GM21528 (cell line): ENCODE measurements at regions not wholly inside any gene's neighbourhood (a gene's known extent, or its start where the extent isn't known, plus 50 kb on each side); places are given as distances from the start of the nearest gene placed in this dataset.

Source experiments
- ATAC-seq: cut with Tn5 transposase; IDR thresholded peaks from one replicate; pipeline ENCODE4 v1.9.1; 2021; ENCODE audit warnings: mild to moderate bottlenecking, moderate library complexity; ENCODE audit not compliant: unreplicated experiment, low FRiP score

DNA sequence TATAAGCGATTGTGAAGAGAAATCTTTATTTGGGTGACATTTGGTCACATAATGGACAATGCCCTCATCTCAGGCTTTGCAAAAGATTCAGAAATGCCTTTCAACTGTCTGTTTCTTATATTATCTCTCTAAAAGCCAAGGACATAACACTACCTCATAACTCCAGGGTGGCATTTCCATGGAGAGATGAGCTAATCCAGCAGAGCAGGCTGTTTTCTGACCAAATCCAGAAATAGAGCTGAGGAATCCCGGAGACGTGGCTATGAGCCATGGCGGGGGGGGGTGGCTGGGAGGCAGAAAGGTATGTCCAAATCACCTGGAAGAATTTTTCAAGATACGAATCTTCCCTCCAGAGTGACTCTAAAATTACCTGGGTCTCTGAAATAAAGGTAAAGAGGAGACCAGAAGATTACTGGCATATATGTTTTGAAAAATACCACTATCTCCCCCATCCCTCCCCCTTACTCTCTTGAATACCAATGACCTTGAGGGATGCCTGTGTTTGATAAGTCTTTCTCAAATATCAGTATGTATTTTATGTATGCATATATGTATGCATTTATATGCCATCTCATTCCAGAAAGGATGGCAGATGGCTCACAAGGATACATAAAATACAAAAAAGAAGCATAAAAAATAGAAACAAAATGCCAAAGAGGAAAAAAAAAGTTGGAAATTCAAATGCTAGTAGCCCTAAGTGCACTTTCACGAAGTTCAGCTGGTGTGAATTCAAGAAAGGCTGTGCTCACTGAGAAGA lies 296.0 kb upstream of the MGAT5 start:
- ATAC-seq, result no peak

DNA sequence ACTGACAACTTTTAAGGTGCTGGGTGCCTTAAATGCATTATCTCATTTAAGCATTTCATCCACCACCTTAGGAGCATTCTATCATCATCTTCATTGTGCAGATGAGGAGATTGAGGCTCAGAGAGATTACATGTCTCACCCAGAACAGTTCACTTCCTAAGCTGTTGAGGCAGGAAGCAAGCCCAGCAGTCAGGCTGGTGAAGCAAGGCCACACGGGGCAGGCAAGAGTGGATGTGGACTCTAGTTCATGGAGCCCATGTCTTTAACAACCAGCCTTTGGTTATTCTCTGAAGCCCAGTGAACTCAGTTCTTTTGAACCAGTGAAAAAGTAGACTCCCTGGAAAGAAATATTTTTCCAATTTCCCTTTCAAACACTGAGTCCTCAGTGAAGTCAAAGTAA lies 294.8 kb upstream of the MGAT5 start:
- no peak for ATAC-seq

DNA sequence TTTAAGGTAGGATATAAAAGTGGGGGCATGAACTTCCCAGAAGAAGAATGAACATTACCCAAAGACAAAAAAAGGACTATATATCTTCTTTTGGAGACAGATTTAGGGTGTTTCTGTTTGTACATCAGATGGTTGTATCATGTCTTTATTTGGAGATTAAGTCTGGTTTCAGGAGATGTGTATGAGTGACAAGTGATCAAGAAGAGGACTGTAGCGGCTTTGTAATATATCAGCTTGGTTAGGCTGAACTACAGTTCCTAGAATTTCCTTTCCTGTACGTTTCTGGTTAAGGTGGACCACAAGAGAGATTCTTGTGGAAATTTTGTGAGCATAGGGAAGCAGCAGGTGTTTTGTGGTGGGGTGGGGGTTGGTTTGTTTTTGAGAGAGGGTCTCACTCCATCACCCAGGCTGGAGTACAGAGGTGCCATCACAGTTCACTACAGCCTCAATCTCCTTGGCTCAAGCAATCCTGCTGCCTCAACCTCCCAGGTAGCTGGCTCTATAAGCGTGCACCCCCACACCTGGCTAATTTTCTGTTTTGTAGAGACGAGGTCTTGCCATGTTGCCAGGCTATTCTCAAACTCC lies 287.1 kb upstream of the MGAT5 start:
- ATAC-seq, result no peak

DNA sequence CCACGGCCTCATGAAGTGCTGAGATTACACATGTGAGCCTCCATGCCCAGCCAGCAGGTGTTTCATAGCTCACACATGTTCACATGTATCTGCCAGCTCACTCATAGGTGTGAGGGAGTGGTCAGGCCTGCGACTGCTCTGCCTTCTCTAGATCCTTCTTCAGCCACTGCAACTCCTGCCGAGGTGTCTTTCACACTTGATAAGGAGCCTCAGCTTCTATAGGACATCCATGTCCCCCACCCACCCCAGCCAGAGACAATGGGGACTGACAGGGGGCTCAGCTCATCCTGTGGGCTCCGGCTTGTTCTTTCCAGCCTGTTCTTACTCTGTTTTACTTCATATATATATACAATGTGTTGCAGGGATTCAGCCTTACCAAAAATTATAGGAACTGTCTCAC lies 286.5 kb upstream of the MGAT5 start:
- ATAC-seq, result no peak

DNA sequence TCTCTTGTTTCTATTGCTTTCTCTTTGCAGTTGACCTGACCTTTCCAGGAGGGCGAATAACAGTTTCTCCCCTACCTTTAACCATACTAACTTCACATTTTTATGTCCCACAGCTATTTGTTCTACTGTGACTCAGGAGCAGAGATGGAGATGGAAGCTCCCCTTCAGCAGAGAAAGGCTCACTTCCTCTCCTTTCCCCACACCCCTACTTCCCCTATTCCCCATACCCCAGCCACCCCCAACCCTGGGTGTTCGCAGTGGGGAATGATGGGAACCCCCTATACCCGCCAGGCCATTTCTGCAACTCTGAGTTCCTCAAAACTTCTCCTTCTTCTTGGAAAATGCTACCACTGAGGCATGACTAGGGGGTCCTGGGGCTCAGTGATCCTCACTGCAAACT lies 285.4 kb upstream of the MGAT5 start:
- no peak for ATAC-seq

DNA sequence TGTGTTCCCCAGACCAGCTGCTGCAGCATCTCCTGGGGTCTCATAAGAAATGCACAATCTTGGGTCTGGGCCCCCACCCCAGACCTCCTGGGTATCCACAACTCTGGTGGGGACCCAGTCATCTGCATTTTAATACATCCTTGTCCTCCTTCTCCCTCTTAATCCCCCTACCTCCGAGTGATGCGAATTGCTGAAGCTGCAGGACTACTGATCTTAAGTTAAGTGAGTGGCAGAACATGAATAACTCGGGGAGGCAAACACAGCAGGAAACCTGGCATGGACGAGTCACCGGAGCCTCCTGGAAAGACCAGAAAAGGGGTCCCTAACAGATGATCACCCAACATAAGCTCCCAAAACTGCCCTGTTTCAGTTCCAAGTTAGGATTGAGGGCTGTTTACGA lies 283.2 kb upstream of the MGAT5 start:
- ATAC-seq, result no peak

DNA sequence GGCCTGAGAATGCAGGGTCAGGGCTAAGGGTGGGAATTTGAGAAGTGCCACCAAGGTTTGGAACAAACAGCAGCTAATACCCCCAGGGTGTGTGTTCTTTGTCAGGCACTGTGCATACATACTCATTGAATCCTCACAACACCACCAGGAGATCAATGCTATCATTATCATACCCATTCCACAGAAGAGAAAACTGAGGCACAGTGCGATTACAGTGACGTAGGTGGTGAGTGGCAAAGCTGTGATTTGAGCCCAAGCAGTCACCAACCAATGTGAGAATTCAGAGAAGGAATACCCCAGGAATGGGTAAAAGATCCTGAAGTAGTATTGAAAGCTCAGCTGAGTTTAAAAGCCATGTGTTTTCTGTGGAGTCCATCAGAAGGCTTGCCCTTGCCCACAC lies 281.6 kb upstream of the MGAT5 start:
- no peak for ATAC-seq

DNA sequence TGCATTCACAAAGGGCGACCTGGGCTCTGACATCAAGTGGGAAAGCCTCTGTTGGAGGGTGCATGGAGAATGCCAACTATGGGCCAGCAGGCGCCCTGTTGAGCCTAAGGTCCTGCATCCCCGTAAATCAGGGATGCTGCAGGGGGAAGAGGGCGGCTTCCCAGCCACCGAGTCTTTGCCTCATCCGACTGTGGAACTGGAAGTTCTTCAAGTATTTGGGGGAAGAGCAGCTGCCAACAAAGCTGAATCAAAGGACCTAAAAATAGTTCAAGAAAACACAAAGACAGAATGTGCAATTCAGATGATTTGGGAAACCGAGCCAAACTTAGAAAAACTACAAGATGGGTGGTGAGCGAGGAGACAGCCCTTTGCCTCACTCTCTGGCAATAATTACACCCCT lies 281.1 kb upstream of the MGAT5 start:
- ATAC-seq, result no peak

DNA sequence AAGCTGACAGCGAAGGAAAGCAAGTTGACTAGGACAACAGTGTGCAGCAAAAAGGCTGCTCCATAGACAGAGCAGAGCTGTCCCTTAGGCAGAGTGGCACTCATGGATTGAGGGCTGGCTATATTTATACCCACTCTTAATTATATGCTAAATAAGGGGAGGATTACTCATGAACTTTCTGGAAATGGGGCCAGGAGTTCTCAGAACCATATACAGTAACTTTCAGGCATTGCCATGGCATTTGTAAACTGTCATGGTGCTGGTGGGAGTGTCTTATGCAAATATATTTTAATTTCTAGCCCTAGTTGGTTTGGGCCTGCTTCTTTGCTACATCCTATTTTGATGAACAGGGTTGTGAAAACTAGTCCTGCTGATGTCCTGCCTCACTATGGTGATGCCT lies 279.5 kb upstream of the MGAT5 start:
- no peak for ATAC-seq

DNA sequence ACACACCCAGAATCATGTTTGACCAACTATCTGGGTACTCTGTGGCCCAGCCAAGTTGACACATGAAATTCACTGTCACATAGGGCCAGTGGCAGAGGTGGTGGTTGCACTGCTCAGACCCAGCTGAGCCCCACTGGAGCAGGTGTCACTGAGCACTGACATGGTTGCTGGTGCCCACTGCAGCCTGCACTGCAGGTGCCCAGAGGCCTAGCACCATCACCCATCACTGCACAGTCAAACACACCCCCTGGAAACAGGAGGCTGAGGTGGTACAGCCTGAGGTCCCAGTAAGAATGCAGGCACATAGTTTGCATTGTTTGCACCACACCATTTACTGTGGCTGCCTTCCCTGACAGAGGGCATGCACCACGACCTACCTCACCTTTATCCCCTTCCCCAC lies 278.7 kb upstream of the MGAT5 start:
- ATAC-seq, result no peak

DNA sequence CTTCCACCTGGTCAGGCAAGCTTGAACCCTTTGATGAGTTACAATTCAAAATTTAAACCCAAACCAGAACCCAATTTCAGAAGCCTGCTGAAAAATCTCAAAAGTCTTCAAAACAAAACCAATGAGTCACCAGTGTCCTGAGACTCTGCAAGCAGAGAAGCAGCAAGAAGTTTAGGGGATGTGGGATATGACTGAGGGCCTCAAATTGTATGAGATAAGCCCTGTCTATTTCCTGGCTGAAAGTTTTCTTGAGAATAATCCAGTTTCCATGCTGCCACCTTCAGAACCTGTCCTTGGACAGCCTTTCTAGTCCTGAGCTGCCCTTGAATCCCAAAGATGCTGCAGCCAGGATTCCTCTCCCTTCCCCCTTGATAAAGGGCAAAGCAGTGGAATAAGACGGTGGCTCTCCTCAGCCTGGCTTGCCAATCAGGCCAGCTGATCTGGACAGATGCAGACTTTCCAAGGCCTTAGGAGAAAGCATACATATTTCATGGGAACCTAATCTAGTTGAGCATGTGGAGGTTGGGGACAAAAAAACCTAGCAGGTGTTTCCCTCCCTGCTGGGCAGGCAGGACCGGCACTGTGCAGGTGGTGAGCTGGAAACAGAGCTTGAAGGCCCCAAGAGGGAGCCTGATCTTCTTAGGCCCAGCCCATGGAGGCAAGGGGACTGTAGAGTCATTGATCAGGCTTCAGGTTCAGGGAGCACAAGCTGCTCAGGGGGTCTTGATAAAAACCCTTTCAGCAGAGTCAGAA lies 278.0 kb upstream of the MGAT5 start:
- no peak for ATAC-seq

DNA sequence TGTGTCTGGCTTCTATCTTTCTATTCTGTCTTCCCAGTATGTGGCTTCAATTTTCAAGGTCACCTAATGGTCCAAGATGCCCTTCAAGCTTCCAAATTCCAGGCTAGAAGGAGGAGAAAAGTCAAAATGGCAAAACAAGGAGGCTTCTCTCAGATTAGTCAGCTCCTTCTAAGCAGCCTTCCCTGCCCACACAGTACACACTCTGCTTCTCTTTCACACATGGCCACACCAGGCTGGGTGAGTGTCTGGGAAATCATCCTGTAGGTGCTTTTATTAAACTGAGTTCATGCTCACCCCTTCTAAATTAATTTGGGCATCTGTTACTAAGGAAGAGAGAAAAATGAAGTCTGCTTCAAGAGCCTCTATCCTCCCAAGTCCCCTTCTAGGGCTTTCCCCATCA lies 277.2 kb upstream of the MGAT5 start:
- ATAC-seq, result no peak

DNA sequence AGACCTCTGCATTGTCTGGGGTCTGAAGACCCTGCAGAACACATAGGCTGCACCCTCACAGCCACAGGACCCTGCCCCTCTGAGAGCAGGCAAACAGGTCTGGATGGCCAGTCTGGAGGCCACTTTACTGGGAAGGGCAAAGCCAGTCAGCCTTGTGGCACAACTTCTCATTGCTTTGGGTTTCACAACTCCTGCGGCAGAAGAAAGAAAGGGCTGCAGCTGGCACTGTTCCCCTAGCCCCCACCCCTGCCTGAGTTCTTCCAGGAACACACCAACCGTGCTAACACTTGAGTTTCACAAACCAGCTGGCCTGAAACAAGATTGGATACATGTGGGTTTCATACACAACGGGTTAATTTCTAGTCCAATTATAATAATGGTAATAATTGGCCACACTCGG lies 276.5 kb upstream of the MGAT5 start:
- ATAC-seq, result no peak

DNA sequence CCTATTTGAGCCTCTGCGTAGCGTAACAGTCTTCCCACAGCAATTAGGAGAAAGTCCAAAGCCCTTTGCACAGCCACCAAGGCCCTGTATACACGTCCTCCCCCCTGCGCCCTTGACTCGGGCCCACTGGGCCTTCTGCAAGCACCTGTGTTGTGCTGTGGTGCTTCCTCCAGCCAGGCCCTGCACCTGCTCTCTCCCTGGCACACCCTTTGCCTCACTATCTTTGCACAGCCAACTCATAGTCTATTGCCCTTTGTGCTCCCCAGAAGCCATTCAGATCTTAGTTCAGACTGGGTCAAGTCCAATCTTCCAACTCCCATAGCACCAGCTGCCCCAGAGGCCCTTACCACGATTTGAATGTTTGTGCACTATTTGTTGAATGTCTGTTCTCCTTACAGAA lies 271.6 kb upstream of the MGAT5 start:
- ATAC-seq, result no peak

DNA sequence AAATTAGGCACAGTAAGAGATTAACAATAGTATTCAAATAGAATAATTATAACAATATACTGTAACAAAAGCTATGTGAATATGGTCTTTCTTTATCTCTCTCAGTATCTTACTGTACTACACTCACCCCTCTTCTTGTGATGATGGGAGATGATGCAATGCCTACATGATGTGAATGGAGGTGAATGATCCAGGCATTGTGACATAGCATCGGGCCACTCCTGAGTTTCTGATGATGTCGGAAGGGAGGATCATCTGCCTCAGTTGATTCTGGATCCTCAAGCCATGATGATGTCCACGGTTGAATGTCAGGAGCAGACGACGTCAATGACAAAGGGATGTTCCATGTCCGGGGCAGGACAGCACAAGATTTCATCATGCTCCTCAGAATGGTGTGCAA lies 268.3 kb upstream of the MGAT5 start:
- no peak for ATAC-seq

DNA sequence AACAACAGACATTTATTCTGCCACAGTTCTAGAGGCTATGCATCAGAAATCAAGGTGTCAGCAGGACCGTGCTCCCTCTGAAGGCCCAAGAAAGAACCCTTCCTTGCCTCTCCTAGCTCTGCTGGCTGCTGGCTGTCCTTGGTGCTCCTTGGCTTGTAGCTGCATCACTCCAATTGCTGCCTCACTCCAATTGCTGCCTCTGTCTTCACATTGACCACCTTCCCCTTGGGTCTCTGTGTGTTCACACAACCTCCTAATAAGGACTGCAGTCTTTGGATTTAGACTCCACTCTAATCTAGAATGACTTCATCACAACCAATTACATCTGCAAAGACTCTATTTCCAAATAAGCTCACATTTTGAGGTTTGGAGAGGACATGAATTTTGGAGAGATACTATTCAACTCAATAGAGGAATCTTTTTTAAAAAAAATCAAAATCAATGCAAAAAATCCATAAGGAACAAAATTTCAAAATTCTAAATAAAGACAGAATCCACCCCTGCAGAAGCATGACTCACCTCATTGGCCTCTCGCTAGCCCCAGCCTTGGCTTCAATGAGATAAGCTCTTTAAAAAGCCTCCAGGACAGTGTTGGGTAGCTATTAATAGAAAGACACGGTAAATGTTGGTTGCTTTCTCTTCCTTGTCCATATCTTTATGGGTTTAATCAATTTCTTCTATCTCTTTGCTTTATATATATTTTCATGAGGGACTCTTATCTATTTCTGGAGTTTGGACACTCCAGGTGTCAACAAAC lies 267.6 kb upstream of the MGAT5 start:
- ATAC-seq, result no peak

DNA sequence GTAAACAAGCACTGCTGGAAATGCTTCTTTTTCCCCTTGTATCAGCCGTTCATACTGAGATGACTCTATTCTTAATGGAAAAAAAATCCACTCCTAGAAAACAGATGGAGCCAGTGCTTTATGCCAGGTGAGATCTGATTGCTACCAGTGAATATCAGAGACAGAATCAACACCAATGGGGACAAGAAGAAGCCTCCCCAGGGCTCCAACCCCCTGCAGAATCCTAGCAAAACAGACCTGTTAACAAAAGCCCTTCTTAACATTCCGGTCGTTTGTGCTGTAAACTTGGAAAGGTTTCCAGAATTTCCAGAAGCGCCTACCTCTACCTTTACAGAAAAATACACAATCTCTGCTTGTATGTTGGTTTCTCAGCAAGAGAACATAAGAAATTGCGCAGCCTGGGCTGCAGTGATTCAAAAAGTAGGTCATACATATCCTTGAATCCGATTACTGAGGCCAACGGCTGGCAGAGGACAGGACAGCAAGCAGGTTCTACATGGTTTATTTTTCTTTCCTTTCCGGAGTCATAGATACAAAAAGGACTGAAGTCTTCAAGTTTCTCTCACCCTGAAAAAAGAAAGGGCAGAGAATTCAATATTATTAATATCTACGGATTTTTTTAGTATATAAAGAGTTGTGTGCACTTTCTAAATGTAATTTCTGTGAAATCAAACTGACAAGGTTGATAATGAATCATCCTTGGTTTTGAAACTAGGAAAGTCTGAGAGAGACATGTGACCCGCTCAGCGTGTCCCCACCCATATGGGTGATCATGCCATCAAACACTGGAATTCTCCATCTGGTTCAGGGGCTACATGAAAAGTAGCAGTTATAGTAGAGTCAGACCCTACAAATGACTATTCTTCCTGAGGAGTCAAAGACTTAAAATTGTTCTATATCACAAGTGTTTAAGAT lies 266.7 kb upstream of the MGAT5 start:
- ATAC-seq, result no peak

DNA sequence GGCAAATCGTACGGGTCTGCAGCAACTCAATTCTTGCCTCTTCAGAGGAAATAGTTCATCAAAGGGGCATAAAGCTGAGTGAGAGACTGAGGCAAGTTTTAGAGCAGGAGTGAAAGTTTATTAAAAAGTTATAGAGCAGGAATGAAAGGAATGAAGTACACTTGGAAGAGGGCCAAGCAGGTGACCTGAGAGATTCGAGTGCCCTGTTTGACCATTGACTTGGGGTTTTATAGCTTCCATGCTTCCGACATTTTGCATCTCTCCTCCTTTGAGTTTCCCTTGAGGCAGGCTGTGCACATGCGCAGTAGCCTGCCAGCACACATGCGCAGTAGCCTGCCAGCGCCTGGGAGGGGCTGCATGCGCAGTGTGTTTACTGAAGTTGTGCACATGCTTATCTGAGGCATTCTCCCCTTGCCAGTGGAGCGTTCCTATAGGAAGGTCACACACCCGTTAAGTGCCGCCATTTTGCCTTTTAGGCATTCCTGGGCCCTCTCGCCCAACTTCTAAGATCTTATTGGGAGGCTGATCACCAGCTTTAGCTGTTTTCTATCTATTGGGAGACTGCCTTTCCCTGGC lies 265.5 kb upstream of the MGAT5 start:
- ATAC-seq, result no peak

DNA sequence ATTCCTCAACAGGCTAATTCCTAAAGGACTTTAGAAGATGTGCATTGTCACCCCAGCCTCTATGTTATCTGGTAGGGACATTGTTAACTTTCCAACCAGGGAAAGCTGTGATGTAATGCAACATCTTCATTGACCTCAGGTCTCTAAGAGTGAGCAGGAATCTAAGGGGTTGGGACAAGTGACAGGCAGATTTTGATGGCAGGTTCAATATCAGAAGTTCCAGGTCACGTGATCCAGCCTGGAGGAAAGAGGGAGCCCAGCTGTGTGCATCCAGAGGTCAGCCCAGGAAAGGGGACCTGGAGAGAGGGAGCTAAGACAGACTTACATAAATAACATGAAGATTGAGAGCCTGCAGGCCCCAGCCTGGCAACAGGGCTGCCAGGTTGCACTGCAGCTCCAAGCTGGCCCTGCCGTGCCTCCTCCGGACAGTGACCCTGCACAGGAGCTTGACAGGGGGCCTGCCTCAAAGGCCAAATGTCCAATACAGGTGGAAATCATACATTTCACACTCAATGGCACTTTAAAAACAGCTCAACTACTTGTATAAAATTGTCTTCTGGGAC lies 262.2 kb upstream of the MGAT5 start:
- ATAC-seq, result no peak

DNA sequence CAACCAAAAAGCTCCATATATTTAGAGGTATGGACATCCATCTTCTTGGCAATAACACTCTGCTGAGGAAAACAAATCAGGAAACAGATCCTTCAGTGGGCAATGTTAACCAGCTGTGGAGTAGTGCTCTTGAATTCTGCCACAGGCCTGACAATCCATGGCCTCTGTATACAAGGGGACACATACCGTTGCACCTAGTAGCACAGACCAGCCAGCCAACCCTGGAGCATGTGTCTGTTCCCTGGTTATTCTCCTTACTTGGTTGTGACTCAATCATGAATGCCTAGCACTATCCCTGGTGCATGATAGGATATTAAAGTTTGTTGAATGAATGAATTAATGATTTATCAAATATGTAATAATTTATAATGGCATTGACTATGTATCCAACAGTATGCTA lies 261.4 kb upstream of the MGAT5 start:
- no peak for ATAC-seq
